ENCODE measurements at regions not wholly inside any gene's neighbourhood (a gene's known extent, or its start where the extent isn't known, plus 50 kb on each side); places are given as distances from the start of the nearest gene placed in this dataset.

DNA sequence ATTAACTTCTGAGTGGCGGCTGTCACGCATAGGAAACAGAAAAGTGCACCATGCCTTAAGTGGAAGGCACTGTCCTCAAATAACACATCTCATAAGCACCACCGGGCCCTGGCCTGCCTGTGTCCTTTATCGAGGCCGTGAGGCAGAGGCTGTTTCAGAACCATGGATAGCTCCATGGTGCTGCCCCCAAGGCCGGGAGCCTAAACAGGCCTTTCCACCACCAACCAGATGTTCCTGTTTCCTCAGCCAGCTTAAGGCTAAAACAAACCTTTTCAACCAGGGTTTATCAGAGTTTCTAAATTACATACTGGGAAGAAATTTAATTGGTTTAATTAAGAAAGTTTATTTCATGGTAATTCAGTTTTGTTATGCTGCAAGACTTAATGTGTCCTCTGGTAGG, 114.4 kb downstream of the DMRTA2 start:
- DNase-seq (peak in 1 of 2 donors; percentile 7), ATAC-seq (no peak)
- intact Hi-C loops (cut with DNase I, micrococcal nuclease), result no loop called here

GRCh38 chr1:50305808-50306207, 117.4 kb downstream of the DMRTA2 start:
- no peak for ATAC-seq
- intact Hi-C loops (cut with DNase I, micrococcal nuclease), result no loop called here
- no peak for DNase-seq

DNA sequence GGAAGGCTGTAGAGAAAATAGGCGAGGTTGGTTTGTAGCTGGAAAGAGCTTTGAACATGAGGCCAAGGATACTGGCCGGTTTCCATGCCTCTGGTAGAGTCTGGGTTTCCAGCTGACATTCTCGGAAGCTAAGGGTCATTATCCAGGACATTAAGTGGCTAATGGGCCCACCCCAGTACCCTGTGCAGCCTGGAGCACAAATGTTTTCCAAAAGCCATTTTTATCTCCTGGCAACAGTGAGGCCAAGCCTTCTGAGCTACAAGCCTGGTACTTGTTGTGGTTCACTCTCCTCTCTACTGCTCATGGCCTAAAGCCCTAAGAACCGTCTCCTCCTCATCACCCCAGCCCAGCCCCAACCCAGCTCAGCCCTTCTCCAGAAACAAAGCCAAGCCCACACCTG, 122.9 kb downstream of the DMRTA2 start:
- DNase-seq (no peak), ATAC-seq (no peak)
- intact Hi-C loops (cut with DNase I, micrococcal nuclease), result no loop called here

GRCh38 chr1:50295566-50295965, 127.7 kb downstream of the DMRTA2 start:
- intact Hi-C loops (cut with DNase I, micrococcal nuclease), result no loop called here
- ATAC-seq (no peak), DNase-seq (no peak)

DNA sequence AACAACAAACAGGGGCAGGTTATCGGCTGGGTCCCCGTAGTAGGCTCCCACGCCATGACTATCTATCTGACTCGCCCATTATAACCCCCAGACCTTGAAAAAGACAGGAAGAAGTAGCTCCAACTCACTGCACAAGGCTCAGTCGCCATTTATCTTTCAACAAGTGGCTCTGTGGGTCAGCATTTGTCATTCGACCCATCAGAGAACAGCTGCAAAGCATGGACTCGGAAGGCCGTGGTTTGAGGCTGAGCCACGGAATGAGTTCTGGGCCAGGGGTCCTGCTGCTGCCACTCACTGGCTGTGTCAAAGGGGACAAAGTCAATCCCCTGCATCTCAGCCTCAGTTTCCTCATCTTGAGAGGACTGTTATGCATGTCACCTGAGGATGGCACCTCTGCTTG, 131.0 kb downstream of the DMRTA2 start:
- ATAC-seq, result no peak
- DNase-seq, result no peak
- intact Hi-C loops (cut with DNase I, micrococcal nuclease), result no loop called here

- intact Hi-C loops (cut with DNase I, micrococcal nuclease), result no loop called here
- no peak for ATAC-seq
Observed at GRCh38 chr1:50289495-50289894, 133.7 kb downstream of the DMRTA2 start.

DNA sequence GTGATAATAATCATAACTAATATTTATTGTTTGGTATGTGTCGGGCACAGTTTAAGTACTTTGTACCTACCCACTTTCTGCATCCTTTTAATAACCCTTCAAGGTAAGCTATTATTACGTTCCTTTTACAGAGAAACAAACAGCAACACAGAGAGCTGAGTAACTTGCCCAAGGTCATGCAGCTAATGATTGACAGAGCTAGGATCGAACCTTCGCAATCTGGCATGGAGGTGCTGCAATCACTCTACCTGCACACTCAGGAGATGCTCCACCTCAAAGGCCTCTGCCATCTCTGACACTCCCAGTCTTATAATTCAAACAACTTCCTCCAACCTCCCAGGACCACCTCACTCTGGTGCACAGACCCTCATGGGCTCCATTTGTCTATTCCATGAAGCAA, 137.2 kb downstream of the DMRTA2 start:
- intact Hi-C loops (cut with DNase I, micrococcal nuclease), result no loop called here
- ATAC-seq (no peak), DNase-seq (no peak)

More at GRCh38 chr1:50289495-50289894, 133.7 kb downstream of the DMRTA2 start:
- no peak for DNase-seq

DNA sequence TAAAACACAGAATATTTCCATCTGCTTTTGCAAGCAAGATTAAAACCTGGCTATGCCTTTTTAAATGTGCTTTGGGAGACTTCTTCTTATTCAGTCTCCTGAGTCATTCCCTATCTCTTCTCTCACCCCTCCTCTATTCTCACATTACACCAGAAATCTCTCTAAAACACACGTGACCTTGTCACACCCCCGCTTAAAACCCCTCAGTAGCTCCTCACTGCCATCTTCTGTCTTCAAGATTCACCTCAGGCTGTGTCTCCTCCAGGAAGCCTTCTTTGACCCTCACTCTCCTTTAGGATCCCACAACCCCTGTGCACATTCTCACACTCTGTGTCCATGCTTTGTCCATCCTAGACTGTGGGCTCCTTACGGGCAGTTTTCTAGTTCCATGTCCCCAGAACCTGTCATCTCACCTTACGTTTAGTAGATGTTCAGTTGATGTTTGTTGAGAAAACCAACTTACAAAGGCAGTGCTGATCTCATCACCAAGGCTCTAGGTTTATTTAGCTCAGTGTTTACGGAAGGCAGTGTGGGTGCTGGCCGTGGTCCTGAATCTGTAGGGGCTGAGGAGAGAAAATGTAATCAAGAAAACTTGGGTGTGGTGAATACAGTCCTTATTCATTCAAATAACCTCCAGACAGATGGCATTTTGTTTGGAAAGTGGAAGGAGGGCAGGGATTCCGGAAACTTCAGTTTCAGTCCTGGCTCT, 143.5 kb downstream of the DMRTA2 start:
- DNase-seq, result peak in 1 of 2 donors; percentile 32
- intact Hi-C loops (cut with DNase I, micrococcal nuclease), result no loop called here
- ATAC-seq, result no peak

- intact Hi-C loops (cut with DNase I, micrococcal nuclease), result no loop called here
- DNase-seq (no peak), ATAC-seq (no peak)
Observed at GRCh38 chr1:50278961-50279360, 144.3 kb downstream of the DMRTA2 start.

DNA sequence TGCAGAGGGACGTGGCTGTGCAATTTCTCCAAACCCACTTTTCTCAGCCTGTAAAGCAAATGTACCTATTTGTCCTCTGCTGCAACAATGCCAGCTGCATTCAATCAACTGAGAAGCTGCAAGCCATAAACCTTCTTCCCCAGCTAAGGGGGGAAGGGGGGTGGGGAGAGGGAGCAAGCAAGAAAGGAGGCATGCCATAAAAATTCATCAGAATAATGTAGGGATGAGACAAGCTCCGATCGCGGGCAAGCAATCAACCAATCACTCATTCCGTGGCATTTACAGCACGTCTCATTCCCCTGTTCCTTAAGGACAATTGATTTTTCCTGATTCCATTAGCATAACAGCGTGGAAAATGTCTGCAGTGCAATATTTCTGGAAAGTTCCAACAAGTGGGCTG, 144.8 kb downstream of the DMRTA2 start:
- intact Hi-C loops (cut with DNase I, micrococcal nuclease), result no loop called here
- no peak for DNase-seq
- ATAC-seq, result no peak

DNA sequence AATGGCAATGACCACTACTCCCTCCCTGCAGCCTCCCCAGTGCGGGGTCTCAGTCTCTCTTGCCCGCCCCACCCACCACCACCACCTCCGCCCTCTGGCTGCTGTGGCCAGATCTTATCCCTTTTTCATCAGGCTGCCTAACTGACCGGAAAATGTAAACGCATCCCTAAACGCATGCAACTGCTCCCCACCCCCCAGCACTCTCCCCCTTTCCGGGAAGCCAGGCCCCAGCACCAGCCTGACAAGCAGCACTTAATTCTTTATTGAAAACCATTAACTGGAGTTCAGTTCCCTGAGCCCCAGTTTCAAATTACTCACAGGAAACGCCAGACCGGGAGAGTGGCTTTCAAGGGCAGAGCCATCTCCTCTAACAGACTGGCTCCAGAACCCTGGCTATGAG, 147.7 kb downstream of the DMRTA2 start:
- intact Hi-C loops (cut with DNase I, micrococcal nuclease), result no loop called here
- ATAC-seq (no peak), DNase-seq (no peak)

- intact Hi-C loops (cut with DNase I, micrococcal nuclease), result no loop called here
- DNase-seq (no peak), ATAC-seq (no peak)
Observed at GRCh38 chr1:50272912-50273311, 150.3 kb downstream of the DMRTA2 start.

DNA sequence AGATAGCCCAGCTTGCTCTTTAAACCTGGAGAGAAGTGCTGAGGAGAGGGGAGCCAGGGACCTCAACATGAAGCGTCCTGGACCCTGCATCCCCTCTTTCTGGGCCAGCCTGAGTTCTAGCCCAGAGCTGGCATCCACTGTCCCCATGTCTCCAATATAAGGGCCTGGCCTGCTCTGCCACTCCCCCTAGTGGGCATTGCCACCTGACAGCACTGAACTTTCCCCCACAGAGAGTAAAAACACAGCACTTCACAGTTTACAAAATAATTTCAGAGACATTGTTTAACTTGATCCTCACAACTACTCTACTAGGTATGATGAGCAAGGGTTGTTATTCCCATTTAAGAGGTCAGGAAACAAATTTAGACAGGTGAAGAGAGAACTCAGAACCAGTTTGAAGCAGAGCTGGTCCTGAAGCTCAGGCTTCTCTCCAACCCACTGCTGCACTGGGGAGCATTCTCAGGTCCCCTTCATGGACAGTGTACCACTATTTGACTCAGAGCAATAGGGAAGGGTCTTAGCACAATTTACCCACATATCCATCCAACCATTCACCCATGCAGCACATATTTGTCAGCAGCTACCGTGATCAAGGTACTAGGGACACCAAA, 151.2 kb downstream of the DMRTA2 start:
- peak; percentile 71 for ATAC-seq
- intact Hi-C loops (cut with DNase I, micrococcal nuclease), result no loop called here
- DNase-seq, result peak in 1 of 2 donors; percentile 49

GRCh38 chr1:50271337-50271736, 151.9 kb downstream of the DMRTA2 start:
- DNase-seq, result no peak
- intact Hi-C loops (cut with DNase I, micrococcal nuclease), result no loop called here
- no peak for ATAC-seq

DNA sequence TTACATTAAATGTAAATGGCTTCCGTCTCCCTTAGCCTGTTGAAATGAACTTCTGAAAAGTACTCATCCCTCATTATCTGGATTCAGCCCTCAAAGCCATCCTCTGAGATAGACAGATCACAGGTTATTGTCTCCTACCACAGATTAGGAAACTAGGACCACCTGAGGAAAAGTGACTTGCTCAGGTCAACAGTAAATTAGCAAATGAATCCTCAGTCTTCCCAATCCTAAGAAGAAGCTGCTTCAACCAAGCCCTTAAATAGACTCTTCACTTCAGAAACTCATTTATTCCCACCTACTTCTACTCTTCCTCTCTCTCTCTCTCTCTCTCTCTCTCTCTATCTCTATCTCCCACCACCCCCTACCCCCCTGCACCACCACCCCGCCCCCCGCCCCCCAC, 152.3 kb downstream of the DMRTA2 start:
- DNase-seq, result no peak
- intact Hi-C loops (cut with DNase I, micrococcal nuclease), result no loop called here
- no peak for ATAC-seq

- DNase-seq (peak in 1 of 2 donors; percentile 5), ATAC-seq (no peak)
- intact Hi-C loops (cut with DNase I, micrococcal nuclease), result no loop called here
Observed at GRCh38 chr1:50268049-50268448, 155.2 kb downstream of the DMRTA2 start.

DNA sequence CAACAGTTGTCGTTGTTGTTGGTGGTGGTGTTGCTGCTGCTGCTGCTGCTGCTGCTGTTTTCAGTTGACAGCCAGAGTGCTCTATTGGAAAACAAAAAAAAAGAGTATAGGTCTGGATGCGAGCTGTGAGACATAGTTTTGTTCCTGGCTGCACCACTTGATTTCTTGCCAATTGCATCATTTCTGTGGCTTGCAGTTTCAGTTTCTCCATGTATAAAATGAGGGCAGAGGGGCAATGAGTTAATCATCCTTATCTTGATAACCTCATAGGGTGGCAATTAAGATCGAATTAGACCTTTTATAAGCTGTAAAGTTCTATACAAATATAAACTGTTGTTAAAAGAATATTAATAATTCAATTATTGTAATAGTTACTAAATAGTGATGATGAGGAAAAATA, 156.7 kb downstream of the DMRTA2 start:
- ATAC-seq, result no peak
- no peak for DNase-seq
- intact Hi-C loops (cut with DNase I, micrococcal nuclease), result no loop called here

- intact Hi-C loops (cut with DNase I, micrococcal nuclease), result no loop called here
- ATAC-seq (no peak), DNase-seq (no peak)
Observed at GRCh38 chr1:50265790-50266314, 157.1 kb downstream of the ELAVL4 start.

DNA sequence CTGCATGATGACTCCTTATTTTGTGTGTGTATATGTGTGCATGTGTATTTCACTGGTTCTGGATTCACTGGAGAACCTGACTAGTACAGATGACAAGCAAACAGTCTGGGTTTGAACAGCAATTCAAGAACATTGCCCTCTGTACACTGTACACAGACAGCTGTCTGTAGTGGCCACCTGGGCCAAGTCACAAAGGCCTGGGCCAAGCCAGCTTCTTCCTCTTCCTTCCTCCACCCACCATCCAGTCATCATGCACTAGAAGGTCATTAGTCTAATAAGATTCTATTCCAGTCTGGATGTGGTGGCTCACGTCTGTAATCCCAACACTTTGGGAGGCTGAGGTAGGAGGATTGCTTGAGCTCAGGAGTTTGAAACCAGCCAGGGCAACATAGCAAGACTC, 155.9 kb downstream of the ELAVL4 start:
- intact Hi-C loops (cut with DNase I, micrococcal nuclease), result no loop called here
- ATAC-seq (no peak), DNase-seq (no peak)

GRCh38 chr1:50262436-50262835, 153.7 kb downstream of the ELAVL4 start:
- ATAC-seq (no peak), DNase-seq (no peak)
- intact Hi-C loops (cut with DNase I, micrococcal nuclease), result no loop called here

DNA sequence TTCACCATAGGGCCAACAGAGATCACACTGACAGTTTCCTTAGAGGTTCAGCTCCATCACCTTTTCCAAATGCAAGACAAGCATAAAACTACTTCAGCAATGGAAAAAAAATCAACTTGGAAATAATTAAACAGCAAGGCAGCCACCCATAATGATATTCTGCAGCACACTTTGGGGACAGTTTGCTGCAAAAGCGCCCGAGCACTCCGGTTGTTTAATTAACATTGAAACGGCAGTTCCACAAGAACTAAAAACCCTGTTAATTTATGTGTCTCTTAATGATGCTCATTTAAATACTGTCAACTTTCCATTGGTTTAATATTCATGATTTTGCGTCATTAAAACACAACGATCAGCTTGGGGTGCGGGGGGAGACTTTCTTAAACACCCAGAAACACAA, 153.2 kb downstream of the ELAVL4 start:
- no peak for DNase-seq
- intact Hi-C loops (cut with DNase I, micrococcal nuclease), result no loop called here
- no peak for ATAC-seq

Data from left colon (tissue), 2 donors.